B cell (primary cell): ENCODE measurements at regions not wholly inside any gene's neighbourhood (a gene's known extent, or its start where the extent isn't known, plus 50 kb on each side); places are given as distances from the start of the nearest gene placed in this dataset.

Experiments used
- CTCF ChIP-seq: fragments of 200-600 bp; IDR thresholded peaks from one replicate; pipeline ENCODE4 v1.8.0; 2022; ENCODE audit warnings: antibody characterized with exemption, mild to moderate bottlenecking
- EZH2 ChIP-seq: IDR thresholded peaks from 2 replicates; pipeline ENCODE4 v1.6.1; 2012; ENCODE audit warnings: borderline replicate concordance, low read depth, mild to moderate bottlenecking, moderate library complexity, low read length; ENCODE audit not compliant: insufficient read depth, poor library complexity, severe bottlenecking

- TF ChIP-seq CTCF = no peak
- no peak for TF ChIP-seq EZH2
These were observed 132.7 kb upstream of the LRFN2 start for GRCh38 chr6:40719671-40720374.
